ENCODE measurements at regions not wholly inside any gene's neighbourhood (a gene's known extent, or its start where the extent isn't known, plus 50 kb on each side); places are given as distances from the start of the nearest gene placed in this dataset.

DNA sequence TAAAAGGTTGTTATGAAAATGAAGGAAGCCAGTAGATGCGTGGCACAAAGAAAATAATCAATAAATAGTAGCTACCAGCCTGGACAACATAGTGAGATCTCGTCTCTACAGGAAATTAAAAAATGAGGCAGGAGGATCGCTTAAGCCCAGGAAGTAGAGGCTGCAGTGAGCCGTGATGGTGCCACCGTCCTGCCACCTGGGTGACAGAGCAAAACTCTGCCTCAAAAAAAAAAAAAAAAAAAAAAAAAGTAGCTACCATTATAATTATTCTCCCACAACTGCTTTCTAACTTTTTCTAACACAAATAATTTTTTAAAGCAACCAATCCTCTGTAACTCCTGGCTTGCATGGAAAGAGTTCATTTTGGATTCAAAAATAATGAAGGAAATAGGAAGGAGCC lies 133.0 kb downstream of the NDUFA12 start:
- no peak for TF ChIP-seq CTCF (IDR thresholded peaks at IDR 0.05; ENCODE audit: low read length)
- no peak for TF ChIP-seq EZH2 (IDR thresholded peaks at IDR 0.05; ENCODE audit: borderline replicate concordance, low read length)
